ENCODE measurements at regions not wholly inside any gene's neighbourhood (a gene's known extent, or its start where the extent isn't known, plus 50 kb on each side); places are given as distances from the start of the nearest gene placed in this dataset.

GRCh38 chr11:93274851-93275250 is 55.7 kb upstream of the DEUP1 start:
- no peak for ATAC-seq
- Histone ChIP-seq H3K4me1 (no peaks in the 10 kb centered on the region), H3K36me3 (replicated peaks in 1 of 2; ENCODE audit: insufficient read depth in 1 of 2, low read depth in 2 of 2) (no peaks in the 10 kb centered on the region), H3K27me3 (no peaks in the 10 kb centered on the region), H3K4me3 (no peak overlapping the region), H3K27ac (no peak overlapping the region), H3K9me3 (no peaks in the 10 kb centered on the region)
- TF ChIP-seq CTCF (IDR thresholded peaks at IDR 0.05) (no peak), POLR2A (IDR thresholded peaks at IDR 0.05) (no peak)
- no peak for DNase-seq
- intact Hi-C loops (cut with DNase I), result no loop called here

- TF ChIP-seq POLR2A (IDR thresholded peaks at IDR 0.05) (no peak), CTCF (IDR thresholded peaks at IDR 0.05) (no peak)
- WGBS, 2 donors, result 63 to 87% methylated on average over 2 of the region's 2 CpGs
- no peak for DNase-seq
- Histone ChIP-seq H3K4me1 (no peaks in the 10 kb centered on the region), H3K36me3 (replicated peaks in 1 of 2; ENCODE audit: insufficient read depth in 1 of 2, low read depth in 2 of 2) (no peaks in the 10 kb centered on the region), H3K4me3 (no peak overlapping the region), H3K27ac (no peak overlapping the region), H3K27me3 (no peaks in the 10 kb centered on the region), H3K9me3 (no peaks in the 10 kb centered on the region)
- ATAC-seq, result no peak
- intact Hi-C loops (cut with DNase I), result no loop called here
Observed at GRCh38 chr11:93278976-93279375, 51.6 kb upstream of the DEUP1 start.

GRCh38 chr11:93279851-93280347 is 50.6 kb upstream of the DEUP1 start:
- no peak for DNase-seq
- H3K27ac ChIP-seq, result no peak overlapping the region
- no peak overlapping the region for H3K4me3 ChIP-seq
- intact Hi-C loops (cut with DNase I), result no loop called here
- peak; percentile 35 for ATAC-seq
- no peaks in the 10 kb centered on the region for H3K27me3 ChIP-seq
- no peaks in the 10 kb centered on the region for H3K4me1 ChIP-seq
- TF ChIP-seq CTCF (IDR thresholded peaks at IDR 0.05) (no peak), POLR2A (IDR thresholded peaks at IDR 0.05) (no peak)
- H3K36me3 ChIP-seq (replicated peaks in 1 of 2; ENCODE audit: insufficient read depth in 1 of 2, low read depth in 2 of 2), result no peaks in the 10 kb centered on the region
- no peaks in the 10 kb centered on the region for H3K9me3 ChIP-seq
- 38 to 61% methylated on average over 1 of the region's 1 CpG for WGBS, 2 donors

Data from body of pancreas (tissue), 4 donors.